IPS-NIHi7 (cell line): ENCODE measurements at regions not wholly inside any gene's neighbourhood (a gene's known extent, or its start where the extent isn't known, plus 50 kb on each side); places are given as distances from the start of the nearest gene placed in this dataset.

Source experiments
- DNase-seq: peaks from one replicate; pipeline ENCODE4 v3.0.0; 2012; ENCODE audit warnings: mixed read lengths; ENCODE audit errors: extremely low spot score

DNA sequence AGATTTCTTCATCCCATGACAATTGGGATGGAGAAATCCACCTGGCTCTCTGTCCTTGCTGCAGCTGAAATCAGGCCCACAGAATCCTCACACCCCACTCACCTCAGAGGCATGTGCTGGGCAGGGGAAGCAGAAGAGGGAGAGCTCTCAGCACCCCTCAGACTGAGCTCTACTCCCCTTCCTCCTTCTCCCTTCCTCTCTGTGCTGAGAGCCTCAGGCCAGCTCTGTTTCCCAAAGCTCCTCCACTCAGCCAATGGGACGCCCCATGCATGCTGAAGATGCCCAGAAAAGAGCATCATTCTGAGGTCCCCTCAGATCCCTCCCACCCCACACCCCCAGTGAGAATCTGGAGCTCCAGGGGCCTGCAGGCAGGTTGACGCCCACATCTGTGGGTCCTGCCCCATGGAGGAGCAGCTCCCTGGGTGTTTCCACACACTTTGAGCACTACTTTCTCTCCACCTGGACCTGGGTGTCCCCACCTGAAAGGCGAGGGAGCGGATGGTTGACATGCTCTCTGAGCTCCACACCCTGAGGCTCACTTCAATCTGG is 637.7 kb upstream of the ID2 start:
- no peak for DNase-seq

DNA sequence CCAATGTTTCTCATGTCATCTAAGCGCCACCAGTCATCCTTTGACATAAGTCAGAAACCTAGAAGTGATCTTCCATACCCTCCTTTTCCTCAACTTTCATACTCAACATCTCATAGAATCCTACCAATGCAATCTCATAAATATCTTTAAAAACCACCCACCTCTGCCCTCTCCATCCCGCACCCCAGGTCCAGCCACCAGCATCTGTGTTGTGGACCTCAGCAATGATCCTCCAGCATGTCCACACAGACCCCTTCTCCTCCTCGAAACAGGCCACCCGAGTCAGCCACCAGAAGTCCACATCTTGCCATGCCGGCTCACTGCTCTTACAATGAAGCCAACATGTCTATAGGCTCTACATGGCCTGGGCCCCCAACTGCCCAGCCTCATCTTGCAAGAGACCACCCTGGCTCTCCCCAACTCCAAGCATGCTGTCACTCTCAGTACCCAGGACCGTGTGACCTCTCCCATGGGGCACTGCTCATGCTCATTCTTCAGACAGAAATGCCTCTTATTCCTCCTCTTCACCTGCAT is 636.7 kb upstream of the ID2 start:
- DNase-seq = no peak

DNA sequence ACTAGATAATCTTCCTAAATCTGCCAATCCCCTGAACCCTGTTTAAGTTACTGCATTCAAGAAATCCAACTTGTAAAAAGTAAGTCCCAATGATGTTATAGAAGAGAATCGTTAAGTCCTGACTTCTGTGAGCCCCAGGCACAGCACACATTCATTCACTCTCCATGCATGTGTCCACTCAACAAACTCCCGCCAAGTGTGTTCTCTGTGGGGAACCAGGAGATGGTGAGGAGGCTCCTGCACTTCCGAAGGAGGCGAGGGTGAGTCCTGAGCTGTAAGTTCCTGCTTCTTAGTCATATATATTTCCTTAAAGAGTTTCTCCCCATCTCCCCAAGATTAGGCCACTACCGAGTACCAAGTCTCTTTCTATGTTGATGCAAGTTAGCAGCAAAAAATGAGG is 635.0 kb upstream of the ID2 start:
- no peak for DNase-seq

DNA sequence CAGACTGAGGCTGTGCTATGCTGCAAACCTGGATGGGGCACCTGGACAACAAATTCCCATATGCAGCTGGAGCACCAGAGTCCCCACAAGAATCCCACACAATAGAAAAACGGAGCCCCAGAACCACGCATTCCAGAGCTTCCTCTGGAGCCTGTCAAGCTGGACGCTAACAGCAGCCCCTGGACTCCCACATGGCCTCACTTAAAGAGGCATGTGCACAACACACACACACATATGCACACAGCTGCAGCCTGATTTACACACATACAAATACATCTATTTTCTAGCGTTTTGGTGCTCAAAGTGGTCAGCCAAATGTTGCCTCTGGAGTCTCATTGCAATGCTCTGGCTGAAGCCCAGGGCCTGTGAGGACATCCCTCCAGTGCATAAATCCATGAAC is 632.7 kb upstream of the ID2 start:
- DNase-seq = no peak

DNA sequence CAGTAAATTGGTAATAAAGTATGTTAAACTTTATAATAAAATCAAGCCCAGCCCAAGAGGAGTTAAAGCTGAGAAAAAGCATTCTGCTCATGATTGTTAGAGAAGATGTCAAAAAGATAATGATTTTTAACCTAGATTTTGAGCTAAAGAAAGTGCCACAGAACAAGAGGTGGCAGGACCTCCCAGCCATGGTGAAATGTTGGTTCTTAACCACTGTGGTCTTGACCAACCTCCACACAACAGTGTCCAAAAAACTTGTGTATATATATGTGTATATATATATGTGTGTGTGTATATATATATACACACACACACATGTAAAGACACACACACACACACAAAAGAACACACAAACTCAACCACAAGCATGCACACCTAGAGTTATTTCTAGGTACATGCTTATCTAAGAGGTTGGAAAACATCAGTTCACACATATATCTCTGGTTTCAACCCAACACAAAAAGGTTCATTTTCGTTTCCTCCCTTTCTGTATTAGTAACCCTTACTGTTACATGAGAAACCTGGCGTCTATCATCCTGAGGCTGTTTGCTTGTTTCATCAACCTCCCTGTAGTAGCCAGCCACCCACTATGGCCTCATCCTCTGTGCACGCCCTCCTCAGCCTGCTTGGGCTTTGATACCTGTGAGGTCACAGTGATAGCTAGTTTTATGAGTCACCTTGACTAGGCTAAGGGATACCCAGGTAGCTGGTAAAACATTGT is 631.8 kb upstream of the ID2 start:
- no peak for DNase-seq

DNA sequence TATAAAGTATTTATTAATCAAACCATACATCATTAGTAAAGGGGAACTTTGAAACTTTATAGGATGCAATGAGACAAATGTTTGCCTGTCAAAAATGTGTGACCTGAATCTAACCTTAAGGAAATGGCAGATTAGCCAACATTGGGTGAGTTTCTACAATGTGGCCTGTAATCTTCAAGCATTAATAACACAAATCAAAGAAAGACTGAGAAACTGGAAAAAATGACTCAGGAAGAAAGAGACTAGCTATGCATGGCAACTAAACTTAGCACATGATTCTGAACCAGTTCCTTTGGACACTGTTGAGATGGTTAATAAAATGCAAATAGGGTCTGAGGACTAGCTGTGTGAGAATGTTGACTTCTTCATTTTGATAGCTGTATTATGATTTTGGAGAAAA is 628.6 kb upstream of the ID2 start:
- no peak for DNase-seq

DNA sequence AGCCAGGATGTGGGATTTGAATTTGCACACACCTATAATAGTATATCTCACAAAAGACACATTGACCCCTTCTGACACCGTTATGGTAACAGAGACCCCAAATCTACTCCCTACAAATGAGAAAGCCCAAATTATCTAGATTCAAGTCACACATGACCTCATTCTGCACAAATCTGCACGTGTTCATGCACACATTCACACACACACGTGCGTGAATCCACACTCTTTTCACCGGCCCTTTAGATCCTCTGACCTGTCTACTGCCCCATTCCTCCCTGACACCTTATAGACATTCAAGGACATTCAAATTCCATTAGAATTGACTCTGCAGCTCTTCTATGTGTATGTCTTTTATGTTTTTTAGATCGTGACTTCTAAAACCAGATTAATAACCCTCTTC is 627.8 kb upstream of the ID2 start:
- DNase-seq = no peak

DNA sequence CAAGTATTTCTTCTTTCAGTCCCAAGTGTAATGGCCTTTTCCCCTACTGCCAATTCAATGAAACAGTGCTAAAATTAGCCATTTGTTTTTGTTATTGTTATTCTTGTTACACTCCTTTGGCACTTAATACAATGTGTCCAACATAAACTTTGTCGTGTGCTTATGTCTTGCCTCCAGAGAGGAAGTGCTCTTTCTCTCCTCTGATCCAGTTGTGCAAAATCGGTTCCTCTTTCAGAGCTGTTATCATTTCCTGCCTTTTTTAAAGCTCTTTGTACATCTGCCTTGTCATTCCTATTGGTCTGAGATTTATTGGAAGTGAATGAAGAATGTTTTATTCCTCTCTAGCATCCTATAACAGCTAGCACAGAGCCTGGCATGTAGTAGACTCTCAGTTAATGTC is 623.2 kb upstream of the ID2 start:
- DNase-seq = no peak

DNA sequence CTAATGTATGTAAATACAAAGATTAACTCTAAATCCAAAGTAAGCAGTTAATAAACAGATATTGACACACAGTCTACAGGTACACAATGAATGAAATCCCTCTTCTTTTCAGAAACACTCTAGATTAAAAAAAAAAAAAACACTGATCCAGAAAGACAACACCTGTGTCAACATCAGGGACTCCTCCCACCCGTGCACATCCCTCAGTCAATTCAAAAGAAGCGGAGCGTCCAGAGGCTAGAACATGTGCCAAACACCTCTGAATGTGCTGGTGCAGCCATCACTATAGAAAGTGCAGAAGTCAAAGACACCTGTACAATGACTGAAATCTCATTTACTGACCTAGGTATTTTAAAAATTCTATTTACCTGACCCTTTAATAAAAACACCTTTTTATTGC is 622.6 kb upstream of the ID2 start:
- no peak for DNase-seq

DNA sequence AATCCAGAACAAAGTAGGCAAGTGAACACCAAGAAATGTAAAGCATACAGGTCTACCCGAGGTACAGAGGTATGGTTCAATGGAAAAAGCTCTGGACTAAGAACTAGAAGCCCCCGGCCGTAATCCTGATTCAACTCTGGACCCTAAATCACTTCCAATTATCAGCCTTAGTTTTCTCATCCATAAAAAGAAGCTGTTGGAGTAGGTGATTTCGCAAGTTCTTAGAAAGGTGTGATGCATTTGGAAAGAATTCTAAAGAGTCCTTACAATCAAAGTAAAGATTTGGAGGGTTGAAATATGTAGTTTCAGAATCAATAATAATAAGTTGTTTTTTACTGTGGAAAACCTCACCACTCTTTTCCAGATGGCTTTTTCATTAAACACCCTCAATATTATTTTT is 622.1 kb upstream of the ID2 start:
- DNase-seq = no peak

DNA sequence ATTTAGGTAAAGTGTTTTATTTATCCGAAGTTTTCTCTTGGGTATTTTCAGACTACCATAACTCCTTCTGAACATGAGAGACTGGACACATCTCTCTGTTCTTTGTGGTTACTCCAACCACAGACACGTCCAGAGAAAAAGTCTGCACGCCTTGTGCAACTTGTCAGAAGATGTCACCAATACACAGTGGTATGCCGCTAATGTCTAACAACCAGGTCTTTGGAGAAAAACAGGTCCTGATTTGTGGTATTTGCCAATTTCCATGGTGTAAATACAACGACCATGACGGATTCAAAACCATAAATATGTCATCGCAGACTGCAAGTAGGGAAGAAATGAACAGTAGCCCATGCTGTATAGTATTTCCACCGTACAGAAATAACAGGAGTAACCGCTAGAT is 620.6 kb upstream of the ID2 start:
- DNase-seq = no peak

DNA sequence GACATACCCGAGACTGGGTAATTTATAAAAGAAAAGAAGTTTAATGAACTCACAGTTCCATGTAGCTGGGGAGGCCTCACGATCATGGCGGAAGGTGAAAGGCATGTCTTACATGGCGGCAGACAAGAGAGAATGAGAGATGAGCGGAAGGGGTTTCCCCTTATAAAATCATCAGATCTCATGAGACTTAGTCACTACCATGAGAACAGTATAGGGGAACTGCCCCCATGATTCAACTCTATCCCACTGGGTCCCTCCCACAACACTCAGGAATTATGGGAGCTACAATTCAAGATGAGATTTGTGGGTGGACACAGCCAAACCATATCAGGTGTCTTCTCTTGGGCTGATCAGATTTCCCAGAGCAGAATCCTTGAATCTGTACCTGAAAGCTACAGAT is 617.3 kb upstream of the ID2 start:
- no peak for DNase-seq

DNA sequence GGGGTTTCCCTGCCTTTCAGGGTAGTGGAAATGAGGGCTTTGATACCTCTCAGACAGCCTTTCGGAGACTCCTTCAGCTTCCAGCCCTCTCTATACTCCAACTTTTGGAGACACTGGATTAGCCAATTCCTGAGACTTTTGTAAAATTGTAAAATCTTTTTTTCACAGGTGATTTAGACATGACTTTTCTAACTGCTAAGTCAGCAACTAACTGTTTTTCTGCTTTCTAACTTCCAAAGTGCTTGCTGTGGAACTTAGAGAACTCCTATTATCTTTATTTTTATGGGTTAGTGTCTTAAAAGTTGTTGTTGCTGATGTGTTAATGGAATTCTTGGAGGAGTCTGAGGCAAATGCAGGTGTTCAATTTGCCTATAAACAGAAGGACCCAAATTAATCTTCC is 616.7 kb upstream of the ID2 start:
- no peak for DNase-seq

DNA sequence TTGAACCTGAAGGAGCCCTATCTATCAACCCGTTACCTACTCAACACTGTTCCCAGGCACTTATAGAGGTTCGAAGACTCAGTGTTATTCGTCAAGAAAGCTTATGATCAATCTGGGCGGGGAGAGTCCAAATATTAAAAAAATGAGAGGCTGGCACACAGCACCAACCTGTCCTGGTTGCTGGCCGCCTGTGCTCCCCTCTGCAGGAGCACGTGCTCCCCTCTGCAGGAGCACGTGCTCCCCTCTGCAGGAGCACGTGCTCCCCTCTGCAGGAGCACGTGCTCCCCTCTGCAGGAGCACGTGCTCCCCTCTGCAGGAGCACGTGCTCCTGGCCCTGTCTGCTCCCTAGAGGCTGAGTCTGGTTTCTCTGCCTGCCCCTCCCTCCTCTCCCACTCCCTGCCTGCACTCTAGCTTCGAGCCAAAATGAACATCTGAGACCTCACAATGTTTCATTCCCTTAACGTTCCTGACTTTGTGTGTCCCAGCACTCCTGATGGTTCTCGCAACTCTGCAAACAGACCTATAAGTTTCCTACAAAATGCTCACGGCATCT is 614.0 kb upstream of the ID2 start:
- DNase-seq = no peak

DNA sequence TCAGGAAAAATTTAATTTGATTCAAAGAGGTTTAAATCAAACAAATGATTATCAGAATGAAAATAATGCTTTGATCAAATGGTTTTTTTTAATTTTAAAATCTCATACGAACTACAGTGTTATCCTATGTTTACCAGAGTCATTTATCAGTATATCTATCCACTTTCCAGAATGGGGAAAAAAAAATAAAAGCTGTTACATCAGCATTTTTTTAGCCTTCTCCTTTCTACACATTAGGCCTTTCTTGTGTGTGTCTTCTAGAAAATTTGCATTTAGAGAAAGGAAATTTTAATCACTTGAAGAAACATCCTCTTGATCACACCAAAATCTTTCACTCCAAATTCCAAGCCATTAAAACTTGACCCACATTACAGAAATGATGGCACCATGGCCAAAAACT is 608.9 kb upstream of the ID2 start:
- DNase-seq = no peak

DNA sequence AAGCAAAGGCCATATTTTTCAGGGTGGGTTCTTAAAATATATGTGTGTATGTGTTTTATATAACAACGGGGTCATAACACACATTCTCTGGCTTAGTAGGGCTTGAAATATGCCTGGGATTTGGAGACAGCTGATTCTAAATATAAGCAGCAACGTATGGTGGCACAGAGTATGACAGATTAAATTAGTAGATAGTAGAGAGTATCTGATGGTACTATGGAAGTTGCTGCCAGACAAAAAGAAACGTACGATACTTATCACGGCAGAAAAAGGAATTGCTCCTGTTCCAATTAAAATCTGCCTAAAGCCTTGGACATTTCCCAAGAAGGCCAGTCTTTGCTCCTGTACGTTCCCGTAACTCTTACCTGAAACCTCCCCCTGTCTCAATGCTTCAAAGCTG is 607.9 kb upstream of the ID2 start:
- DNase-seq = no peak

DNA sequence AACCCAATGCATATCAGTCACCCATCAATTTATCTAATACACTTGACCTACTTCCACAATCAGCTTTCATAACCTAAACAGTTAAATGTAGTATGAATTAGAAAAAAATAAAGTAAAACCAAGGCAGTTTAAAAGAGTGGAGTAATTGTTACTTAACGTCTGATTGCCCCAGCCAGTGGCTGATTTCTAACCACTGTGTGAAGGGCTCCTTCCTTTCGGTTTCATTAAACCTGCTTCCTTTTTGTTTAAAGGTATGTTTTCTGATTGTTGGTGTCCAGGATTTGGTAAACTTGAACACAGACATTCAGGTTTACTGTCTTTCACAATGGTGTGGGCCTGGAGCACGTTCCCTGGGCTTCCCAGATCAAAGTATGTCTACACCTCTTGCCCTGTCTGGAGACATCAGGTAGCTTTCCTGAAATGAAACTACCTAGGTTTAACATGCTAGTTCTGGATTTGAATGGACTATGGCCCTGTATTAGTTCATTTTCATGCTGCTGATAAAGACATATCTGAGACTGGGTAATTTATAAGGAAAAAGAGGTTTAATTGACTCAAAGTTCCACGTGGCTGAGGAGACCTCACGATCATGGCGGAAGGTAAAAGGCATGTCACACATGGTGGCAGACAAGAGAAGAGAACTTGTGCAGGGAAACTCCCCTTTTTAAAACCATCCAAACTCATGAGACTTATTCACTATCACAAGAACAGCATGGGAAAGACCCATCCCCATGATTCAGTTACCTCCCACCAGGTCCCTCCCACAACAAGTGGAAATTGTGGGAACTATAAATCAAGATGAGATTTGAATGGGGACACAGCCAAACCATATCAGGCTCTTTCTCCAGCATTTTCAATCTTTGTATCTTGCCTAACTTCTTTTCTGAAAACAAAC is 605.2 kb upstream of the ID2 start:
- no peak for DNase-seq

DNA sequence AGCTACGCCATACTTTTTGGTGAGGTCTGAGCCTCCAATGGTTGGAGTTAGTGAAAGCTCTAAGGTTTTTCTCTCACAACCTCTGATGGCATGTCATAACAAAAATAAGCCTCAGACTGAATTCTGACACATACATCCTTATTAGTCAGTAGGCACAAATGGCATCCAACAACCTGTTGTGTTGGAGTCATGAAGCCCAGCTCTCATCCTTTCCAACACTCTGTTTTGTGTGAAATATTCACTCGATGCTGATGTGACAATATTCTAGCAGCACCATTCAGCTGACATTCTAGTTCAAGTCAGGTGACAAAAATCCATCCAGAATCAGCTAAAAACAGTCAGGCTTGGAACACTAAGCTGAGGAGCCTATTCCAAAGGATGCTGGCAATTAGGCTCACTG is 603.2 kb upstream of the ID2 start:
- DNase-seq = no peak

DNA sequence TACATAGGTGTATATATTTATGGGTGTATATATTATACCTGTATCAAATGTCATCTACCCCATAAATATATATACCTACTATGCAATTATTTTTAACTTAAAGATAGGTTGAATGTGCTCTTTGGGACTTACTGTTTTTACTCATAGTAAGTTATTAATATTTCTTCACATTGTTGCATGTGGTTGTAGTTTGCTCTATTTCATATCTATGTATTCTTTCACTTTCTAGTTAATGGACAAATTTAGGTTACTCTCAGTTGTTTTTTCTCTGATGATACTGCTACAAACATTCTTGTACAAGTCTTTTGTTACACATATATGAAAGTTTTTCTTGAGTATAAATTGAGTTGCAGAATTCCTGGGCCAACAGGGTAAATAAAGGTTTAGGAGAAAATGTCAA is 601.8 kb upstream of the ID2 start:
- no peak for DNase-seq

DNA sequence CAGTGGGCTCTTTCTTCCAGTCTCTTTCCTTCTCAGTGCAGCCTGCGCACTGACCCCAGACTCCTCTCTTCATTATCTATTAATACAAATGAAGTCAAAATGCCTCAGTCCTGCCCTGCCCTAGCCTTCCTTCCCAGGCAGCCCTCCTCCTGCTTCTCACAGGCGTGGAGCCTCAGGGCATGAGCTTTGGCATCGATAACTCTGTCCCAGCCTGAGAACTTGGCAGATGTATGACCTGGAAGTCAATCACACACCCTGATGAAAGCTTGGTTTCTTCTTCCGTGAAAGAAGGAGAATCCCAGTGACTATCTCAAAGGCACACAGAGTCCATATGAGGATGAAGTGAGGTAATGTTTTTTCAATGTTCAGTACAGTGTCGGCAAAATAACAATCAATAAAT is 600.7 kb upstream of the ID2 start:
- DNase-seq = no peak

DNA sequence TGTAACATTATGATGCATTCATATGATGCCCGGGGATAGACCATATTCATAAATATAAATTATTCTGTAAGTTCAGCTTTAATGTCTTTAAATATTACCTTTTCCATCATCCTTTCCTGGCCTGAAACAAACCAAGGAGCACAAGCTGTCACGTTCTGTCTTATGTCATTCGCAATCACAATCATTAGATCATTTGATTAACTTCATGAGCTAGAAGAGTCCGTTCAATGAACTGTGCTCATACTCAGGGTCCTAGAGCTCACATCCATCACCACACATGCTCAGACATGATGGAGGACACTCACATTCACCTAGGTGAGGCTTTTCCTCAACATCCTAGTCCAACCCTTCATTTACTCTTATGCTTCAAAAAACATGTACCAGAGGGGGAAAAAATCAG is 599.0 kb upstream of the ID2 start:
- no peak for DNase-seq

DNA sequence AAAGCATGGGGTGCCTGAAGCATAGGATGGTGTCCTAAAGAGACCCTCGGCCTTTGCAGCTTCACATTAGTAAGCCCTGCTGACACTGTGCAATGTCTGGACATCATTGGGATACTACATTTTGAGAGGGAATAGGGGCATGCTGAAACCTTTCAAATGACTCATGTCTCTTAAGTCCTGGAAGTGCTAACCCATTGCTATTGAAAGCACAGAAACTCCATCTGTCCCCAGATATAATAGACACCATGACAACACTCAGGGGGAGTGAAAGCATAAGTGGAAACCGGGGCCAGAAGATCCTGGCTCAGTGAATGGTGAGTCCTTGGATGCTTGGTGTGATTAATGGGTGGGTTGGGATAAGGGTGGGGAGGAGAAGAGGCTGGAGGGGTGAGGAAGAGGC is 595.5 kb upstream of the ID2 start:
- DNase-seq = no peak
